Colonic mucosa (tissue), 4 donors: ENCODE measurements at regions not wholly inside any gene's neighbourhood (a gene's known extent, or its start where the extent isn't known, plus 50 kb on each side); places are given as distances from the start of the nearest gene placed in this dataset.

Experiments
- DNase-seq: peaks from one replicate; pipeline ENCODE4 v3.0.0-alpha.2; 2020
- H3K27ac ChIP-seq: fragments of 200-600 bp; one replicate; pipeline ENCODE4 v1.8.0; 2021
- H3K27me3 ChIP-seq: fragments of 200-600 bp; one replicate; pipeline ENCODE4 v1.8.0; 2021
- H3K36me3 ChIP-seq: fragments of 200-600 bp; one replicate; pipeline ENCODE4 v1.8.0; 2021
- H3K4me1 ChIP-seq: fragments of 200-600 bp; one replicate; pipeline ENCODE4 v1.8.0; 2021; ENCODE audit warnings: mild to moderate bottlenecking
- H3K4me3 ChIP-seq: fragments of 200-600 bp; one replicate; pipeline ENCODE4 v1.8.0; 2021
- H3K9ac ChIP-seq, 2 donors: one replicate each; pipeline ENCODE4 v1.7.0; 2013; ENCODE audit warnings: control low read depth in 2 of 2, low read depth in 2 of 2, low read length in 2 of 2
- H3K9me3 ChIP-seq: fragments of 200-600 bp; one replicate; pipeline ENCODE4 v1.8.0; 2021
- intact Hi-C: fragments of 100-400 bp; cut with DNase I; formaldehyde crosslinking; loops from one replicate; pipeline ENCODE4 v1.14.1; 2022
- TF ChIP-seq, protein P1 (sequence below): fragments of 200-600 bp; IDR thresholded peaks from one replicate; pipeline ENCODE4 v1.8.0; 2022; ENCODE audit warnings: antibody characterized with exemption, mild to moderate bottlenecking
- donor health status: healthy.
- donor health status: DM: no; HTN: no; CAD: no.
- donor health status: DM: no; HTN: no; CAD: no.

GRCh38 chr12:19054035-19054434 is 75.5 kb upstream of the PLEKHA5 start:
- H3K27me3 ChIP-seq = no peaks in the 10 kb centered on the region
- H3K4me3 ChIP-seq = no peak overlapping the region
- H3K9ac ChIP-seq = no peak overlapping the region
- no peaks in the 10 kb centered on the region for H3K9me3 ChIP-seq
- no peak overlapping the region for H3K27ac ChIP-seq
- no peaks in the 10 kb centered on the region for H3K36me3 ChIP-seq
- intact Hi-C loops = no loop called here
- TF ChIP-seq, protein P1, sequence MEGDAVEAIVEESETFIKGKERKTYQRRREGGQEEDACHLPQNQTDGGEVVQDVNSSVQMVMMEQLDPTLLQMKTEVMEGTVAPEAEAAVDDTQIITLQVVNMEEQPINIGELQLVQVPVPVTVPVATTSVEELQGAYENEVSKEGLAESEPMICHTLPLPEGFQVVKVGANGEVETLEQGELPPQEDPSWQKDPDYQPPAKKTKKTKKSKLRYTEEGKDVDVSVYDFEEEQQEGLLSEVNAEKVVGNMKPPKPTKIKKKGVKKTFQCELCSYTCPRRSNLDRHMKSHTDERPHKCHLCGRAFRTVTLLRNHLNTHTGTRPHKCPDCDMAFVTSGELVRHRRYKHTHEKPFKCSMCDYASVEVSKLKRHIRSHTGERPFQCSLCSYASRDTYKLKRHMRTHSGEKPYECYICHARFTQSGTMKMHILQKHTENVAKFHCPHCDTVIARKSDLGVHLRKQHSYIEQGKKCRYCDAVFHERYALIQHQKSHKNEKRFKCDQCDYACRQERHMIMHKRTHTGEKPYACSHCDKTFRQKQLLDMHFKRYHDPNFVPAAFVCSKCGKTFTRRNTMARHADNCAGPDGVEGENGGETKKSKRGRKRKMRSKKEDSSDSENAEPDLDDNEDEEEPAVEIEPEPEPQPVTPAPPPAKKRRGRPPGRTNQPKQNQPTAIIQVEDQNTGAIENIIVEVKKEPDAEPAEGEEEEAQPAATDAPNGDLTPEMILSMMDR = no peak
- no peaks in the 10 kb centered on the region for H3K4me1 ChIP-seq
- DNase-seq = no peak

DNA sequence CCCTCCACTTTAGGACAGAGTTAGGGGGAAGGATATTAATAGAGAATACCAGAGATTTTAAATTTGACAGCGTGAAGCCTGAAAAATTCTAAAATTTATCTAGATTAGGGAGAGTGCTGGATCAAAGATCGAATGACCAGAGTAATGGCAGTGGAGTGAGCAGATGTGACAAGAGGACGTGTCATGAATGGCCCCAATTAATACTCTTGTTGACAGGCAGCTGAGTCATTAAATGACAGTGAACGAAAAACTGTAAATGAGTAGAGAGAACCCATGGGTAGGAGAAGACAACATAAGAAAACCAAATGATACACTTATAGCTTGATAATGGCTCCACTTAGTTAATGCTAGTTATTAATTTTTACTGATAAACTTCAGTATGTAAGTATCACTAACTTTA is 73.9 kb upstream of the PLEKHA5 start:
- H3K9me3 ChIP-seq = no peaks in the 10 kb centered on the region
- no peaks in the 10 kb centered on the region for H3K36me3 ChIP-seq
- TF ChIP-seq, protein P1 = no peak
- intact Hi-C loops = no loop called here
- no peaks in the 10 kb centered on the region for H3K4me1 ChIP-seq
- H3K27me3 ChIP-seq = no peaks in the 10 kb centered on the region
- no peak overlapping the region for H3K9ac ChIP-seq
- no peak for DNase-seq
- H3K27ac ChIP-seq = no peak overlapping the region
- no peak overlapping the region for H3K4me3 ChIP-seq

- intact Hi-C loops = no loop called here
- Histone ChIP-seq H3K9me3 (no peaks in the 10 kb centered on the region), H3K27ac (no peak overlapping the region), H3K36me3 (no peaks in the 10 kb centered on the region), H3K4me1 (no peaks in the 10 kb centered on the region), H3K27me3 (no peaks in the 10 kb centered on the region), H3K4me3 (no peak overlapping the region), H3K9ac (no peak overlapping the region)
- DNase-seq = no peak
- TF ChIP-seq, protein P1 = no peak
Measured at GRCh38 chr12:19058235-19059021, 71.1 kb upstream of the PLEKHA5 start.

GRCh38 chr12:19064713-19065112 is 64.8 kb upstream of the PLEKHA5 start:
- H3K9ac ChIP-seq = no peak overlapping the region
- no peaks in the 10 kb centered on the region for H3K27me3 ChIP-seq
- no peak overlapping the region for H3K4me3 ChIP-seq
- no peaks in the 10 kb centered on the region for H3K36me3 ChIP-seq
- no peak overlapping the region for H3K27ac ChIP-seq
- intact Hi-C loops = no loop called here
- no peaks in the 10 kb centered on the region for H3K4me1 ChIP-seq
- TF ChIP-seq, protein P1 = no peak
- no peak for DNase-seq
- H3K9me3 ChIP-seq = no peaks in the 10 kb centered on the region

- intact Hi-C loops = no loop called here
- Histone ChIP-seq H3K27me3 (no peaks in the 10 kb centered on the region), H3K36me3 (no peaks in the 10 kb centered on the region), H3K4me1 (no peaks in the 10 kb centered on the region), H3K4me3 (no peak overlapping the region), H3K9ac (no peak overlapping the region), H3K27ac (no peak overlapping the region), H3K9me3 (no peaks in the 10 kb centered on the region)
- TF ChIP-seq, protein P1 = no peak
- DNase-seq = no peak
Measured at GRCh38 chr12:19065223-19065622, 64.3 kb upstream of the PLEKHA5 start.
